ENCODE measurements at regions not wholly inside any gene's neighbourhood (a gene's known extent, or its start where the extent isn't known, plus 50 kb on each side); places are given as distances from the start of the nearest gene placed in this dataset.

GRCh38 chr9:38133595-38133994 is 64.6 kb upstream of the SHB start:
- Histone ChIP-seq H2AFZ (no peak overlapping the region), H3F3A (replicated peaks; ENCODE audit: low read depth) (no peaks in the 10 kb centered on the region), H3K9me2 (ENCODE audit: insufficient read depth) (0 out of 2 replicates have a peak, but pooled peaks cover 2% of the 10 kb centered on the region), H3K36me3 (ENCODE audit: insufficient read depth) (no peaks in the 10 kb centered on the region), H3K79me2 (replicated peaks; ENCODE audit: insufficient read depth) (no peaks in the 10 kb centered on the region), H4K20me1 (replicated peaks; ENCODE audit: insufficient read depth) (no peaks in the 10 kb centered on the region), H3K27me3 (ENCODE audit: insufficient read depth) (no peaks in the 10 kb centered on the region), H3K4me3 (no peak overlapping the region), H3K27ac (ENCODE audit: low read depth) (no peak overlapping the region), H3K4me1 (ENCODE audit: insufficient read depth) (peaks cover 6% of the 10 kb centered on the region), H3K4me2 (no peak overlapping the region)
- TF ChIP-seq EZH2phosphoT487 (IDR thresholded peaks at IDR 0.05; ENCODE audit: unreplicated experiment) = no peak
- TF ChIP-seq, protein P1, sequence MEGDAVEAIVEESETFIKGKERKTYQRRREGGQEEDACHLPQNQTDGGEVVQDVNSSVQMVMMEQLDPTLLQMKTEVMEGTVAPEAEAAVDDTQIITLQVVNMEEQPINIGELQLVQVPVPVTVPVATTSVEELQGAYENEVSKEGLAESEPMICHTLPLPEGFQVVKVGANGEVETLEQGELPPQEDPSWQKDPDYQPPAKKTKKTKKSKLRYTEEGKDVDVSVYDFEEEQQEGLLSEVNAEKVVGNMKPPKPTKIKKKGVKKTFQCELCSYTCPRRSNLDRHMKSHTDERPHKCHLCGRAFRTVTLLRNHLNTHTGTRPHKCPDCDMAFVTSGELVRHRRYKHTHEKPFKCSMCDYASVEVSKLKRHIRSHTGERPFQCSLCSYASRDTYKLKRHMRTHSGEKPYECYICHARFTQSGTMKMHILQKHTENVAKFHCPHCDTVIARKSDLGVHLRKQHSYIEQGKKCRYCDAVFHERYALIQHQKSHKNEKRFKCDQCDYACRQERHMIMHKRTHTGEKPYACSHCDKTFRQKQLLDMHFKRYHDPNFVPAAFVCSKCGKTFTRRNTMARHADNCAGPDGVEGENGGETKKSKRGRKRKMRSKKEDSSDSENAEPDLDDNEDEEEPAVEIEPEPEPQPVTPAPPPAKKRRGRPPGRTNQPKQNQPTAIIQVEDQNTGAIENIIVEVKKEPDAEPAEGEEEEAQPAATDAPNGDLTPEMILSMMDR (conservative IDR thresholded peaks at IDR 0.05; ENCODE audit: low read depth in 2 of 2) = 0 out of 4 replicates have a peak, but pooled peaks of 1 of the 2 experiments have one; percentile 2
- Mint-ChIP-seq H3K36me3 (ENCODE audit: low read depth) (no peaks in the 10 kb centered on the region), H3K27ac (no peak overlapping the region), H3K4me1 (peaks cover 11% of the 10 kb centered on the region), H3K9me3 (no peaks in the 10 kb centered on the region), H3K4me3 (no peak overlapping the region), H3K27me3 (ENCODE audit: insufficient read depth, low read depth, poor library complexity) (peaks cover 8% of the 10 kb centered on the region)
- DNase-seq (ENCODE audit: low spot score) = no peak
- no peak for ATAC-seq

DNA sequence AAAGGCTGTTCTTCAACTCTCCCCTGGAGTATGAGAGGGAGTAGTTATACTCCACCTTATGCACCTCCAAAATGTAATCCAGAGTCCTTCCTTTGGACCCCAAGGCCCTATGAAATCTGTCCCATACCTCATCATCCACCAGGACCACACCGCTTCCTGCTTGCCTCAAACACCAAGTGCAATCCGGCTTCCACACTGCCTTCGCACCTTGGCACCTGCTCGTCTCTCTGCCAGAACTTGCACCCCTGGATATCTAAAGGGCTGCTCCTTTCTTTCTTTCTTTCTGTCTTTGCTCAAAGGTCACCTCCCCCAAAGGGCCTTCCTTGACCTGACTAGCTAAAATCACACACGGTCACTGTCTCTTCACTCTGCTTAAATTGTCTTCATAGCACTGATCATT is 63.9 kb upstream of the SHB start:
- H3K79me2 ChIP-seq (replicated peaks; ENCODE audit: insufficient read depth) = no peaks in the 10 kb centered on the region
- no peak for ATAC-seq
- TF ChIP-seq STAT1 (IDR thresholded peaks at IDR 0.05; ENCODE audit: unreplicated experiment) = no peak
- TF ChIP-seq CREB1 (CRISPR knock-in tag; IDR thresholded peaks at IDR 0.05; ENCODE audit: low read depth) = no peak
- TF ChIP-seq, protein P2, sequence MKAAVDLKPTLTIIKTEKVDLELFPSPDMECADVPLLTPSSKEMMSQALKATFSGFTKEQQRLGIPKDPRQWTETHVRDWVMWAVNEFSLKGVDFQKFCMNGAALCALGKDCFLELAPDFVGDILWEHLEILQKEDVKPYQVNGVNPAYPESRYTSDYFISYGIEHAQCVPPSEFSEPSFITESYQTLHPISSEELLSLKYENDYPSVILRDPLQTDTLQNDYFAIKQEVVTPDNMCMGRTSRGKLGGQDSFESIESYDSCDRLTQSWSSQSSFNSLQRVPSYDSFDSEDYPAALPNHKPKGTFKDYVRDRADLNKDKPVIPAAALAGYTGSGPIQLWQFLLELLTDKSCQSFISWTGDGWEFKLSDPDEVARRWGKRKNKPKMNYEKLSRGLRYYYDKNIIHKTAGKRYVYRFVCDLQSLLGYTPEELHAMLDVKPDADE (IDR thresholded peaks at IDR 0.05) = no peak
- TF ChIP-seq EZH2phosphoT487 (IDR thresholded peaks at IDR 0.05; ENCODE audit: unreplicated experiment) = no peak
- no peak for TF ChIP-seq ZNF114 (CRISPR knock-in tag; IDR thresholded peaks at IDR 0.05)
- TF ChIP-seq POLR2AphosphoS5 (IDR thresholded peaks at IDR 0.05; ENCODE audit: low read depth) = no peak
- TF ChIP-seq NANOG (IDR thresholded peaks at IDR 0.05; ENCODE audit: borderline replicate concordance) = no peak
- no peak for TF ChIP-seq ZNF462 (CRISPR knock-in tag; IDR thresholded peaks at IDR 0.05)
- TF ChIP-seq, protein P3, sequence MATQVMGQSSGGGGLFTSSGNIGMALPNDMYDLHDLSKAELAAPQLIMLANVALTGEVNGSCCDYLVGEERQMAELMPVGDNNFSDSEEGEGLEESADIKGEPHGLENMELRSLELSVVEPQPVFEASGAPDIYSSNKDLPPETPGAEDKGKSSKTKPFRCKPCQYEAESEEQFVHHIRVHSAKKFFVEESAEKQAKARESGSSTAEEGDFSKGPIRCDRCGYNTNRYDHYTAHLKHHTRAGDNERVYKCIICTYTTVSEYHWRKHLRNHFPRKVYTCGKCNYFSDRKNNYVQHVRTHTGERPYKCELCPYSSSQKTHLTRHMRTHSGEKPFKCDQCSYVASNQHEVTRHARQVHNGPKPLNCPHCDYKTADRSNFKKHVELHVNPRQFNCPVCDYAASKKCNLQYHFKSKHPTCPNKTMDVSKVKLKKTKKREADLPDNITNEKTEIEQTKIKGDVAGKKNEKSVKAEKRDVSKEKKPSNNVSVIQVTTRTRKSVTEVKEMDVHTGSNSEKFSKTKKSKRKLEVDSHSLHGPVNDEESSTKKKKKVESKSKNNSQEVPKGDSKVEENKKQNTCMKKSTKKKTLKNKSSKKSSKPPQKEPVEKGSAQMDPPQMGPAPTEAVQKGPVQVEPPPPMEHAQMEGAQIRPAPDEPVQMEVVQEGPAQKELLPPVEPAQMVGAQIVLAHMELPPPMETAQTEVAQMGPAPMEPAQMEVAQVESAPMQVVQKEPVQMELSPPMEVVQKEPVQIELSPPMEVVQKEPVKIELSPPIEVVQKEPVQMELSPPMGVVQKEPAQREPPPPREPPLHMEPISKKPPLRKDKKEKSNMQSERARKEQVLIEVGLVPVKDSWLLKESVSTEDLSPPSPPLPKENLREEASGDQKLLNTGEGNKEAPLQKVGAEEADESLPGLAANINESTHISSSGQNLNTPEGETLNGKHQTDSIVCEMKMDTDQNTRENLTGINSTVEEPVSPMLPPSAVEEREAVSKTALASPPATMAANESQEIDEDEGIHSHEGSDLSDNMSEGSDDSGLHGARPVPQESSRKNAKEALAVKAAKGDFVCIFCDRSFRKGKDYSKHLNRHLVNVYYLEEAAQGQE (IDR thresholded peaks at IDR 0.05; ENCODE audit: unreplicated experiment) = no peak

More for the DNA sequence above, 63.9 kb upstream of the SHB start:
- Mint-ChIP-seq H3K4me1 (peaks cover 11% of the 10 kb centered on the region), H3K36me3 (ENCODE audit: low read depth) (no peaks in the 10 kb centered on the region), H3K9me3 (no peaks in the 10 kb centered on the region), H3K27me3 (ENCODE audit: insufficient read depth, low read depth, poor library complexity) (peaks cover 8% of the 10 kb centered on the region), H3K27ac (no peak overlapping the region), H3K4me3 (no peak overlapping the region)
- no peak overlapping the region for H2AFZ ChIP-seq
- no peak for DNase-seq (ENCODE audit: low spot score)
- no peaks in the 10 kb centered on the region for H4K20me1 ChIP-seq (replicated peaks; ENCODE audit: insufficient read depth)
- H3K4me2 ChIP-seq = no peak overlapping the region
- H3K4me3 ChIP-seq = no peak overlapping the region
- H3K27ac ChIP-seq (ENCODE audit: low read depth) = no peak overlapping the region
- no peaks in the 10 kb centered on the region for H3K36me3 ChIP-seq (ENCODE audit: insufficient read depth)
- no peaks in the 10 kb centered on the region for H3K27me3 ChIP-seq (ENCODE audit: insufficient read depth)
- H3K9me2 ChIP-seq (ENCODE audit: insufficient read depth) = 0 out of 2 replicates have a peak, but pooled peaks cover 5% of the 10 kb centered on the region
- H3K4me1 ChIP-seq (ENCODE audit: insufficient read depth) = peaks cover 6% of the 10 kb centered on the region
- H3F3A ChIP-seq (replicated peaks; ENCODE audit: low read depth) = no peaks in the 10 kb centered on the region

All from GM23338 (cell line).